Effector memory CD4-positive, alpha-beta T cell (primary cell): ENCODE measurements at regions not wholly inside any gene's neighbourhood (a gene's known extent, or its start where the extent isn't known, plus 50 kb on each side); places are given as distances from the start of the nearest gene placed in this dataset.
"Not testable (repeated sequence)": the region's sequence is repeated elsewhere in the genome, so short reads cannot be mapped to it uniquely, and the experiment has no call there.

ENCODE experiments used
- DNase-seq, 3 donors: peaks; one replicate each; pipeline ENCODE4 v3.0.0-alpha.2; 2020
- H3K27ac ChIP-seq: 2 replicates; pipeline ENCODE4 v1.7.0; 2013; ENCODE audit warnings: mild to moderate bottlenecking, low read length, moderate library complexity; ENCODE audit not compliant: insufficient read depth, poor library complexity, severe bottlenecking
- H3K27me3 ChIP-seq: replicated peaks from 2 replicates; pipeline ENCODE4 v1.7.0; 2013; ENCODE audit warnings: mild to moderate bottlenecking, low read length; ENCODE audit not compliant: insufficient read depth, control insufficient read depth, poor library complexity, severe bottlenecking
- H3K36me3 ChIP-seq: 2 replicates; pipeline ENCODE4 v1.7.0; 2013; ENCODE audit warnings: mild to moderate bottlenecking, low read length, moderate library complexity; ENCODE audit not compliant: control insufficient read depth, insufficient read depth
- H3K4me1 ChIP-seq: 2 replicates; pipeline ENCODE4 v1.7.0; 2013; ENCODE audit warnings: low read length, mild to moderate bottlenecking; ENCODE audit not compliant: control insufficient read depth, insufficient read depth, poor library complexity, severe bottlenecking
- H3K4me3 ChIP-seq: 2 replicates; pipeline ENCODE4 v1.7.0; 2013; ENCODE audit warnings: low read length, low read depth, mild to moderate bottlenecking; ENCODE audit not compliant: insufficient read depth, poor library complexity, severe bottlenecking
- H3K9me3 ChIP-seq: 2 replicates; pipeline ENCODE4 v1.7.0; 2013; ENCODE audit warnings: mild to moderate bottlenecking, low read length, moderate library complexity; ENCODE audit not compliant: control insufficient read depth

GRCh38 chr12:67040861-67041137, 228.4 kb upstream of the CAND1 start:
- H3K27me3 ChIP-seq: no peaks in the 10 kb centered on the region
- H3K4me3 ChIP-seq: no peak overlapping the region
- no peak for DNase-seq
- no peak overlapping the region for H3K27ac ChIP-seq
- no peaks in the 10 kb centered on the region for H3K4me1 ChIP-seq
- H3K9me3 ChIP-seq: no peaks in the 10 kb centered on the region
- no peaks in the 10 kb centered on the region for H3K36me3 ChIP-seq

GRCh38 chr12:67042697-67043131, 226.4 kb upstream of the CAND1 start:
- Histone ChIP-seq H3K27me3 (no peaks in the 10 kb centered on the region), H3K9me3 (no peaks in the 10 kb centered on the region), H3K4me1 (no peaks in the 10 kb centered on the region), H3K36me3 (no peaks in the 10 kb centered on the region), H3K4me3 (no peak overlapping the region), H3K27ac (no peak overlapping the region)
- DNase-seq: no peak

GRCh38 chr12:67043771-67044170, 225.4 kb upstream of the CAND1 start:
- H3K27me3 ChIP-seq: no peaks in the 10 kb centered on the region
- H3K4me1 ChIP-seq: no peaks in the 10 kb centered on the region
- no peak overlapping the region for H3K4me3 ChIP-seq
- no peaks in the 10 kb centered on the region for H3K36me3 ChIP-seq
- no peaks in the 10 kb centered on the region for H3K9me3 ChIP-seq
- H3K27ac ChIP-seq: no peak overlapping the region
- no peak for DNase-seq

- H3K9me3 ChIP-seq: no peaks in the 10 kb centered on the region
- no peaks in the 10 kb centered on the region for H3K36me3 ChIP-seq
- H3K4me3 ChIP-seq: no peak overlapping the region
- no peaks in the 10 kb centered on the region for H3K27me3 ChIP-seq
- no peak for DNase-seq
- no peaks in the 10 kb centered on the region for H3K4me1 ChIP-seq
- no peak overlapping the region for H3K27ac ChIP-seq
Observed at GRCh38 chr12:67045650-67046049, 223.5 kb upstream of the CAND1 start.

- Histone ChIP-seq H3K9me3 (no peaks in the 10 kb centered on the region), H3K4me3 (no peak overlapping the region), H3K27me3 (no peaks in the 10 kb centered on the region), H3K4me1 (no peaks in the 10 kb centered on the region), H3K36me3 (no peaks in the 10 kb centered on the region), H3K27ac (no peak overlapping the region)
- DNase-seq: no peak
Observed at GRCh38 chr12:67046062-67046461, 223.1 kb upstream of the CAND1 start.

GRCh38 chr12:67047634-67048033, 221.5 kb upstream of the CAND1 start:
- no peaks in the 10 kb centered on the region for H3K36me3 ChIP-seq
- H3K4me3 ChIP-seq: no peak overlapping the region
- H3K9me3 ChIP-seq: no peaks in the 10 kb centered on the region
- H3K27ac ChIP-seq: no peak overlapping the region
- H3K4me1 ChIP-seq: no peaks in the 10 kb centered on the region
- no peaks in the 10 kb centered on the region for H3K27me3 ChIP-seq
- no peak for DNase-seq

- Histone ChIP-seq H3K27ac (no peak overlapping the region), H3K9me3 (no peaks in the 10 kb centered on the region), H3K27me3 (no peaks in the 10 kb centered on the region), H3K4me3 (no peak overlapping the region), H3K4me1 (no peaks in the 10 kb centered on the region), H3K36me3 (no peaks in the 10 kb centered on the region)
- DNase-seq: no peak
Observed at GRCh38 chr12:67048371-67048770, 220.8 kb upstream of the CAND1 start.

GRCh38 chr12:67049199-67049598, 220.0 kb upstream of the CAND1 start:
- not testable (repeated sequence) for H3K27me3 ChIP-seq, H3K36me3 ChIP-seq, H3K4me3 ChIP-seq, H3K27ac ChIP-seq, H3K9me3 ChIP-seq, H3K4me1 ChIP-seq, DNase-seq

- H3K4me1 ChIP-seq: no peaks in the 10 kb centered on the region
- H3K27ac ChIP-seq: no peak overlapping the region
- H3K9me3 ChIP-seq: no peaks in the 10 kb centered on the region
- no peaks in the 10 kb centered on the region for H3K27me3 ChIP-seq
- no peak for DNase-seq
- H3K36me3 ChIP-seq: no peaks in the 10 kb centered on the region
- no peak overlapping the region for H3K4me3 ChIP-seq
Observed at GRCh38 chr12:67052981-67053380, 216.2 kb upstream of the CAND1 start.

- no peak overlapping the region for H3K27ac ChIP-seq
- H3K9me3 ChIP-seq: no peaks in the 10 kb centered on the region
- no peak overlapping the region for H3K4me3 ChIP-seq
- H3K4me1 ChIP-seq: no peaks in the 10 kb centered on the region
- no peak for DNase-seq
- no peaks in the 10 kb centered on the region for H3K27me3 ChIP-seq
- H3K36me3 ChIP-seq: no peaks in the 10 kb centered on the region
Observed at GRCh38 chr12:67056329-67056728, 212.8 kb upstream of the CAND1 start.

- Histone ChIP-seq H3K9me3 (no peaks in the 10 kb centered on the region), H3K36me3 (no peaks in the 10 kb centered on the region), H3K27me3 (peaks cover 2% of the 10 kb centered on the region), H3K4me1 (no peaks in the 10 kb centered on the region), H3K27ac (no peak overlapping the region), H3K4me3 (no peak overlapping the region)
- no peak for DNase-seq
Observed at GRCh38 chr12:67057072-67057471, 212.1 kb upstream of the CAND1 start.
